Lower leg skin (tissue), 4 donors: ENCODE measurements at regions not wholly inside any gene's neighbourhood (a gene's known extent, or its start where the extent isn't known, plus 50 kb on each side); places are given as distances from the start of the nearest gene placed in this dataset.

Source experiments
- DNase-seq, 2 donors: peaks; one replicate each; pipeline ENCODE4 v3.0.0-alpha.2; 2019; ENCODE audit warnings: low spot score in 2 of 2
- H3K4me3 ChIP-seq: fragments of 200-600 bp; sonication (generic); 2 replicates; pipeline ENCODE4 v1.5.1; 2017; ENCODE audit warnings: mild to moderate bottlenecking, low read depth; ENCODE audit not compliant: poor library complexity, severe bottlenecking
- POLR2A ChIP-seq, 2 donors: fragments of 450-650 bp; IDR thresholded peaks; one replicate each; pipeline ENCODE4 v1.6.1; 2016 to 2017; ENCODE audit warnings: antibody characterized with exemption in 2 of 2, mild to moderate bottlenecking in 1 of 2, moderate library complexity in 1 of 2
- WGBS, 2 donors: methylation state at CpG; one replicate each; pipeline ENCODE4 v1.1.5; 2018; 5-methylcytosine and 5-hydroxymethylcytosine counted together
- intact Hi-C: fragments of 100-400 bp; cut with DNase I; formaldehyde crosslinking; loops from one replicate; pipeline ENCODE4 v1.15.0; 2023; ENCODE audit warnings: low total_unique reads
- TF ChIP-seq, protein P1 (sequence below), 3 donors: fragments of 450-650 bp; IDR thresholded peaks; one replicate each; pipeline ENCODE4 v1.5.1; 2016; ENCODE audit warnings: antibody characterized with exemption in 3 of 3, mild to moderate bottlenecking in 3 of 3, moderate library complexity in 2 of 3

DNA sequence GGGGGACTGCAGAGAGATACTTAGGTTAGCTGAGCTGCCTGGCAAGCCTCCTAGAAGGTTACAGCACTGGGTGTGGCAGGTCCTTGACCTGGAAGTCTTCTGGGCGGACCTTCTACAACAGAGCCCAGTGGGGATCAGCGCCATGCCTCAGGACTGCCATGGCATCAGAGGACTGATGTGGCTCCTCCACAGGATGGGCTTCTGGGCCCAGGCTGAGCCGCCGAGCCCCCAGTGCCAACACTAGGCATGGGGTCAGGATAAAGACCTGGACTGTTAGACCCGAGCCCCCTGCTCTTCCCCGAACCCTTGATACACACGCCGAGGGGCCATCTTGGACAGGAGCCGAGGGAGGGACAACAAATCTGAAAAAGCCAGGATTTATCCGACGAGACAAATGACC is 64.0 kb upstream of the SOX21 start:
- intact Hi-C loops: no loop called here
- no peak for DNase-seq
- no peak overlapping the region for H3K4me3 ChIP-seq
- TF ChIP-seq POLR2A (IDR thresholded peaks at IDR 0.05): no peak
- TF ChIP-seq, protein P1, sequence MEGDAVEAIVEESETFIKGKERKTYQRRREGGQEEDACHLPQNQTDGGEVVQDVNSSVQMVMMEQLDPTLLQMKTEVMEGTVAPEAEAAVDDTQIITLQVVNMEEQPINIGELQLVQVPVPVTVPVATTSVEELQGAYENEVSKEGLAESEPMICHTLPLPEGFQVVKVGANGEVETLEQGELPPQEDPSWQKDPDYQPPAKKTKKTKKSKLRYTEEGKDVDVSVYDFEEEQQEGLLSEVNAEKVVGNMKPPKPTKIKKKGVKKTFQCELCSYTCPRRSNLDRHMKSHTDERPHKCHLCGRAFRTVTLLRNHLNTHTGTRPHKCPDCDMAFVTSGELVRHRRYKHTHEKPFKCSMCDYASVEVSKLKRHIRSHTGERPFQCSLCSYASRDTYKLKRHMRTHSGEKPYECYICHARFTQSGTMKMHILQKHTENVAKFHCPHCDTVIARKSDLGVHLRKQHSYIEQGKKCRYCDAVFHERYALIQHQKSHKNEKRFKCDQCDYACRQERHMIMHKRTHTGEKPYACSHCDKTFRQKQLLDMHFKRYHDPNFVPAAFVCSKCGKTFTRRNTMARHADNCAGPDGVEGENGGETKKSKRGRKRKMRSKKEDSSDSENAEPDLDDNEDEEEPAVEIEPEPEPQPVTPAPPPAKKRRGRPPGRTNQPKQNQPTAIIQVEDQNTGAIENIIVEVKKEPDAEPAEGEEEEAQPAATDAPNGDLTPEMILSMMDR (IDR thresholded peaks at IDR 0.05): no peak
- 94 to 96% methylated on average over 11 of the region's 11 CpGs for WGBS, 2 donors

DNA sequence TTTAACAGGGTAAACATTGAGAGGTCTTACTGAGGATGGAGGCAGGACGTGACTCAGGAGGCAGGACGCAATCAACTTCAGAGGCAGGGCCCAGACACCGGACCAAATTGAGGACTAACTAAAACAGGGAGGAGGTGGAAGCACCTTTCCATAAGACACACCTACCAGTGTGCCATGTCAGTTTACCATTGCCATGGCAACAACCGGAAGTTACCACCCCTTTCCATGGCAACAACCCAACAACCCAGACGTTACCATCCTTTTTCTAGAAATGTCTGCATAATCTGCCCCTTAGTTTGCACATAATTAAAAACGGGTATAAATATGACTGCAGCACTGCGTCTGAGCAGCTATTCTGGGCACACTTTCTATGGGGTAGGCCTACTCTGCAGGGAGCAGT is 53.5 kb upstream of the SOX21 start:
- WGBS, 2 donors: 72 to 78% methylated on average over 7 of the region's 7 CpGs
- intact Hi-C loops: no loop called here

DNA sequence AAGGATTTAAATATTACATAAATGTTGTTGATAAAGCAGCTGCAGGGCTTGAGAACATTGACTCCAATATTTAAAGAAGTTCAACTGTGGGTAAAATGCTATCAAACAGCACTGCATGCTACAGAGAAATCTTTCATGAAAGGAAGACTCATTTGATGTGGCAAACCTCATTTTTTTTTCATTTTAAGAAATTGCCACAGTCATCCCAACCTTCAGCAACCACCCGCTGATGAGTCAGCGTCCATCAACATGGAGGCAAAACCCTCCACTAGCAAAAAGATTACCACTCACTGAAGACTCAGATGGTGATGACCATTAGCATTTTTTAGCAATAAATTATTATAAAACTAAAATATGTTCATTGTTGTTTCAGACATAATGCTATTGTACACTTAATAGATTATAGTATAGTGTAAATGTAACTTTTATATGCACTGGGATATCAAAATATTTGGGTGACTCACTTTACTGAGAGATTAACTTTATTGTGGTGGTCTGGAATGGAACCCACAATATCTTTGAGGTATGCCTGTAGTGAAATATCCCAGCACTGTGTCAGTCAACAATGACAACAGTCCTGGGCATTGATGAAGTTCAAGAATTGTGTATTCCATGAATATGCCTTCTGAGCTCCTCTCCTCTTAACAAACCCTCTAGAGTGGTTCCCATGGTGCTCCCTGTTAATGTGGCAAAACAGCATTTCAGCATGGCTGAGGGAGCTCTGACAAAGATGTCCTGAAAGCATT is 52.4 kb upstream of the SOX21 start:
- no peak for DNase-seq
- 86 to 93% methylated on average over 2 of the region's 2 CpGs for WGBS, 2 donors
- no peak for TF ChIP-seq POLR2A (IDR thresholded peaks at IDR 0.05)
- TF ChIP-seq, protein P1 (IDR thresholded peaks at IDR 0.05): no peak
- no peak overlapping the region for H3K4me3 ChIP-seq
- intact Hi-C loops: no loop called here

More for the DNA sequence above, 53.5 kb upstream of the SOX21 start:
- no peak for DNase-seq
- TF ChIP-seq, protein P1 (IDR thresholded peaks at IDR 0.05): no peak
- no peak for TF ChIP-seq POLR2A (IDR thresholded peaks at IDR 0.05)
- H3K4me3 ChIP-seq: no peak overlapping the region
